Endodermal cell (in vitro differentiated cells): ENCODE measurements at regions not wholly inside any gene's neighbourhood (a gene's known extent, or its start where the extent isn't known, plus 50 kb on each side); places are given as distances from the start of the nearest gene placed in this dataset.

Experiments
- DNase-seq: peaks from one replicate; pipeline ENCODE4 v3.0.0-alpha.2; 2017
- H3K27ac ChIP-seq: 2 replicates; pipeline ENCODE4 v1.5.1; 2013; ENCODE audit warnings: mild to moderate bottlenecking, low read depth, low read length, moderate library complexity
- H3K27me3 ChIP-seq: 2 replicates; pipeline ENCODE4 v1.6.1; 2013; ENCODE audit warnings: mild to moderate bottlenecking, low read length, moderate library complexity; ENCODE audit not compliant: insufficient read depth, control insufficient read depth, poor library complexity, severe bottlenecking
- H3K36me3 ChIP-seq: 2 replicates; pipeline ENCODE4 v1.7.0; 2013; ENCODE audit warnings: mild to moderate bottlenecking, low read length, moderate library complexity; ENCODE audit not compliant: control insufficient read depth, insufficient read depth
- H3K4me1 ChIP-seq: one replicate; pipeline ENCODE4 v1.7.0; 2013; ENCODE audit warnings: low read length; ENCODE audit not compliant: control insufficient read depth, insufficient read depth
- H3K4me3 ChIP-seq: 2 replicates; pipeline ENCODE4 v1.5.1; 2013; ENCODE audit warnings: mild to moderate bottlenecking, low read length, moderate library complexity
- H3K9ac ChIP-seq: 2 replicates; pipeline ENCODE4 v1.6.1; 2013; ENCODE audit warnings: mild to moderate bottlenecking, low read length, moderate library complexity; ENCODE audit not compliant: poor library complexity, severe bottlenecking; ENCODE audit errors: extremely low read depth
- H3K9me3 ChIP-seq: 2 replicates; pipeline ENCODE4 v1.6.1; 2013; ENCODE audit warnings: mild to moderate bottlenecking, low read length, moderate library complexity; ENCODE audit not compliant: control insufficient read depth
- H3K27ac Mint-ChIP-seq: 2 replicates; pipeline ENCODE4 v1.8.0; 2020; ENCODE audit warnings: mixed read lengths
- H3K27me3 Mint-ChIP-seq: 2 replicates; pipeline ENCODE4 v1.8.0; 2021; ENCODE audit warnings: mild to moderate bottlenecking, mixed read lengths; ENCODE audit not compliant: insufficient read depth
- H3K36me3 Mint-ChIP-seq: 2 replicates; pipeline ENCODE4 v1.8.0; 2020; ENCODE audit warnings: low read depth, mixed read lengths
- H3K4me1 Mint-ChIP-seq: 2 replicates; pipeline ENCODE4 v1.8.0; 2020; ENCODE audit warnings: mixed read lengths
- H3K4me3 Mint-ChIP-seq: 2 replicates; pipeline ENCODE4 v1.8.0; 2020; ENCODE audit warnings: mild to moderate bottlenecking, moderate library complexity, mixed read lengths
- H3K9me3 Mint-ChIP-seq: 2 replicates; pipeline ENCODE4 v1.8.0; 2020; ENCODE audit warnings: mild to moderate bottlenecking, mixed read lengths
- CTCF ChIP-seq: fragments of 200-600 bp; sonication (generic); conservative IDR thresholded peaks from 2 replicates; pipeline ENCODE4 v1.5.0; 2021; ENCODE audit warnings: antibody characterized with exemption, mild to moderate bottlenecking
- WGBS, 2 experiments: methylation state at CpG; one replicate each; pipeline versions ENCODE4 v1.1.5 to v1.1.7; 2013; ENCODE audit warnings: missing lambda C conversion rate in 2 of 2, mixed read lengths in 1 of 2; ENCODE audit not compliant: insufficient coverage in 1 of 2, insufficient read length in 1 of 2; 5-methylcytosine and 5-hydroxymethylcytosine counted together

DNA sequence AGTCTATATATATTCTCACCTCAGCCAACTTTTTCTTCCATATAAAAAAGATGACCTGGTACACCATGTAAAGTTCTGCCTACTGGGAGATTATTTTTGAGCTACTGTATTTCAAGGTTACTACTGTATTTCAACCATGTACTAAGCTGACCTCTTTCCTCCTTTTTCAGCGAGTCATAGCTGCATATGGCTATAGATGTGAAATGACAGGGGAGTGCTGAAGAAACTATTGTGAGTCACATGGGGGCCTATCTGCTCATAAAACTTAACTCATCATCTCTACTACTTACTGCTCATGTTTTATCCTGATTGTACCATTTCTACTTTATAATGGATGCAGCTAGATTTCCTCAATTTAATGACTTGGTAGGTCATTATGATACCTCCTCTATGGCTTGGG, 571.4 kb upstream of the ATP2B1 start:
- Mint-ChIP-seq H3K9me3 (peaks cover 36% of the 10 kb centered on the region), H3K27ac (no peak overlapping the region)

DNA sequence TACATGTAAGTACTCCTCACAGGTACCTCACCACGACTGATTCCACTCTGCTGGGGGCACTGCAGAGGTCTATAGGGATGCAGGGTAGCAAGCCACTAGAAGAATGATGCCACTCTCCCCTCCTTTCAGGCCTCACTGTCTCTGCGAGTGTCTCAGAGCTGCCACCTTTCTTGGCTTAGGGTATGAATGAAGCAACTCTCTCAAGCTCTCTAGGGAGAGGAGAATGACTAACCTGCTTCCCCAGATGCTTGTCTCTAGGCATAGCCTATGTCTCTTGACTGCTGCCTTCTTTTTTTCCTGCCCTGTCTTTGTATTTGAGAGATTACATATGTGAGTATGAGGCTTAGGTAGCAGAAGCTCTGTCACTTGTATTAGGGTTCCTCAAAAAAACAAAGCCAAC, 566.5 kb upstream of the ATP2B1 start:
- H3K9me3 ChIP-seq, result no peaks in the 10 kb centered on the region
- WGBS, 2 experiments, result 71 to 100% methylated on average over 1 to 2 of the region's 2 CpGs

More for the DNA sequence above, 571.4 kb upstream of the ATP2B1 start:
- WGBS, 2 experiments, result no CpG with 5 or more reads among the region's 1 CpG
- H3K9me3 ChIP-seq, result peaks cover 20% of the 10 kb centered on the region
- TF ChIP-seq CTCF, result no peak
- H3K4me3 ChIP-seq, result no peak overlapping the region
- no peak overlapping the region for H3K9ac ChIP-seq
- no peak for DNase-seq
- no peaks in the 10 kb centered on the region for H3K27me3 Mint-ChIP-seq
- no peaks in the 10 kb centered on the region for H3K27me3 ChIP-seq
- peaks cover 5% of the 10 kb centered on the region for H3K36me3 Mint-ChIP-seq
- H3K27ac ChIP-seq, result no peak overlapping the region
- no peaks in the 10 kb centered on the region for H3K4me1 ChIP-seq
- no peak overlapping the region for H3K4me3 Mint-ChIP-seq
- H3K4me1 Mint-ChIP-seq, result no peaks in the 10 kb centered on the region
- no peaks in the 10 kb centered on the region for H3K36me3 ChIP-seq

GRCh38 chr12:90274407-90274806, 565.8 kb upstream of the ATP2B1 start:
- H3K9me3 Mint-ChIP-seq, result no peaks in the 10 kb centered on the region
- Histone ChIP-seq H3K36me3 (no peaks in the 10 kb centered on the region), H3K9ac (no peak overlapping the region), H3K27ac (no peak overlapping the region), H3K4me1 (no peaks in the 10 kb centered on the region), H3K27me3 (no peaks in the 10 kb centered on the region), H3K9me3 (no peaks in the 10 kb centered on the region), H3K4me3 (no peak overlapping the region)
- H3K4me1 Mint-ChIP-seq, result peaks cover 9% of the 10 kb centered on the region
- H3K27me3 Mint-ChIP-seq, result no peaks in the 10 kb centered on the region
- DNase-seq, result no peak
- no peaks in the 10 kb centered on the region for H3K36me3 Mint-ChIP-seq
- no peak overlapping the region for H3K4me3 Mint-ChIP-seq
- 67% methylated on average over 1 of the region's 1 CpG; no CpG with 5 or more reads in 1 of the 2 experiments for whole genome bisulfite sequencing, 2 experiments
- peak; percentile 50 for TF ChIP-seq CTCF
- H3K27ac Mint-ChIP-seq, result no peak overlapping the region

More for the DNA sequence above, 566.5 kb upstream of the ATP2B1 start:
- Histone ChIP-seq H3K36me3 (no peaks in the 10 kb centered on the region), H3K4me3 (no peak overlapping the region), H3K27ac (no peak overlapping the region), H3K9ac (no peak overlapping the region), H3K27me3 (no peaks in the 10 kb centered on the region), H3K4me1 (no peaks in the 10 kb centered on the region)
- Mint-ChIP-seq H3K36me3 (no peaks in the 10 kb centered on the region), H3K27ac (no peak overlapping the region), H3K9me3 (peaks cover 4% of the 10 kb centered on the region), H3K4me1 (peaks cover 9% of the 10 kb centered on the region), H3K4me3 (no peak overlapping the region), H3K27me3 (no peaks in the 10 kb centered on the region)
- no peak for TF ChIP-seq CTCF
- DNase-seq, result no peak
